PC-9 (cell line): ENCODE measurements at regions not wholly inside any gene's neighbourhood (a gene's known extent, or its start where the extent isn't known, plus 50 kb on each side); places are given as distances from the start of the nearest gene placed in this dataset.

ENCODE experiments used
- EZH2 ChIP-seq: fragments of 200-600 bp; sonication (generic); IDR thresholded peaks from 2 replicates; pipeline ENCODE4 v1.8.0; 2017; ENCODE audit warnings: antibody characterized with exemption, low read depth
- TF ChIP-seq, protein P1 (sequence below): fragments of 200-600 bp; sonication (generic); conservative IDR thresholded peaks from 2 replicates; pipeline ENCODE4 v1.6.1; 2017; ENCODE audit warnings: mixed run types, antibody characterized with exemption, mild to moderate bottlenecking, moderate library complexity

DNA sequence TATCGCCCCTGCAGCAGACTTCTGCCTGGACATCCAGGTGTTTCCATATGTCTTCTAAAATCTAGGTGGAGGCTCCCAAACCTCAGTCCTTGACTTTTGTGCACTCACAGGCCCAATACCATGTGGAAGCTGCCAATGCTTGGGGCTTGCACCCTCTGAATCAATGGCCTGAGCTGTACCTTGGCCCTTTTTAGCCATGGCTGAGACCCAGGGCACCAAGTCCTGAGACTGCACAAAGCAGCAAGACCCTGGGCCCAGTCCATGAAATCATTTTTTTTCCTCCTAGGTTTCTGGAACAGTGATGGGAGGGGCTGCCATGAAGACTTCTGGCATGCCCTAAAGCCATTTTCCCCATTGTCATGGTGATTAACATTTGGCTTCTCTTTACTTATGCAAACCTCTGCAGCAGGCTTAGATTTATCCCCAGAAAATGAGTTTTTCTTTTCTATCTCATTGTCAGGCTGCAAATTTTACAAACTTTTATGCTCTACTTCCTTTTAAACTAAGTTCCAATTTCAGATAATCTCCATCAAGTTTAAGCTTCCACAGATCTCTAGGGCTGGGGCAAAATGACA, 1445.8 kb upstream of the FLRT2 start:
- TF ChIP-seq, protein P1, sequence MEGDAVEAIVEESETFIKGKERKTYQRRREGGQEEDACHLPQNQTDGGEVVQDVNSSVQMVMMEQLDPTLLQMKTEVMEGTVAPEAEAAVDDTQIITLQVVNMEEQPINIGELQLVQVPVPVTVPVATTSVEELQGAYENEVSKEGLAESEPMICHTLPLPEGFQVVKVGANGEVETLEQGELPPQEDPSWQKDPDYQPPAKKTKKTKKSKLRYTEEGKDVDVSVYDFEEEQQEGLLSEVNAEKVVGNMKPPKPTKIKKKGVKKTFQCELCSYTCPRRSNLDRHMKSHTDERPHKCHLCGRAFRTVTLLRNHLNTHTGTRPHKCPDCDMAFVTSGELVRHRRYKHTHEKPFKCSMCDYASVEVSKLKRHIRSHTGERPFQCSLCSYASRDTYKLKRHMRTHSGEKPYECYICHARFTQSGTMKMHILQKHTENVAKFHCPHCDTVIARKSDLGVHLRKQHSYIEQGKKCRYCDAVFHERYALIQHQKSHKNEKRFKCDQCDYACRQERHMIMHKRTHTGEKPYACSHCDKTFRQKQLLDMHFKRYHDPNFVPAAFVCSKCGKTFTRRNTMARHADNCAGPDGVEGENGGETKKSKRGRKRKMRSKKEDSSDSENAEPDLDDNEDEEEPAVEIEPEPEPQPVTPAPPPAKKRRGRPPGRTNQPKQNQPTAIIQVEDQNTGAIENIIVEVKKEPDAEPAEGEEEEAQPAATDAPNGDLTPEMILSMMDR: no peak
- no peak for TF ChIP-seq EZH2
